GM23248 (cell line): ENCODE measurements at regions not wholly inside any gene's neighbourhood (a gene's known extent, or its start where the extent isn't known, plus 50 kb on each side); places are given as distances from the start of the nearest gene placed in this dataset.

Experiments used
- EZH2 ChIP-seq: fragments of 200-600 bp; sonication (generic); IDR thresholded peaks from 2 replicates; pipeline ENCODE4 v1.6.1; 2018; ENCODE audit warnings: antibody characterized with exemption, mild to moderate bottlenecking; ENCODE audit not compliant: insufficient read depth, poor library complexity, severe bottlenecking
- EZH2phosphoT487 ChIP-seq: fragments of 200-600 bp; sonication (generic); IDR thresholded peaks from 2 replicates; pipeline ENCODE4 v1.6.1; 2018; ENCODE audit warnings: antibody characterized with exemption, moderate library complexity, mild to moderate bottlenecking, low read depth; ENCODE audit not compliant: insufficient read depth

- TF ChIP-seq EZH2 = no peak
- TF ChIP-seq EZH2phosphoT487 = no peak
Observed at GRCh38 chr1:38097284-38097898, 50.8 kb upstream of the POU3F1 start.
